PC-9 (cell line): ENCODE measurements at regions not wholly inside any gene's neighbourhood (a gene's known extent, or its start where the extent isn't known, plus 50 kb on each side); places are given as distances from the start of the nearest gene placed in this dataset.

Source experiments
- BruUV-seq: library from RNA; stranded (reverse); fragments of 400-500 nt; replicated peaks from 2 replicates; lab custom pipeline; 2021; lab: Mats Ljungman, UMichigan
- CTCF ChIA-PET: fragments of 300-600 bp; sonication (Branson Sonifier 250); formaldehyde crosslinking; loops from one replicate; lab custom pipeline; 2022; ENCODE audit warnings: antibody characterized with exemption; lab: Charles Lee
- POLR2A ChIA-PET: fragments of 300-600 bp; sonication (Branson Sonifier 250); formaldehyde crosslinking; loops from one replicate; lab custom pipeline; 2022; ENCODE audit warnings: antibody characterized with exemption; ENCODE audit not compliant: unreplicated experiment; lab: Charles Lee
- DNase-seq, 2 experiments: peaks; one replicate each; pipeline versions ENCODE4 v3.0.0 to v3.0.0-alpha.2; 2015 to 2022; ENCODE audit warnings: mixed read lengths in 1 of 2
- H2AFZ ChIP-seq: fragments of 200-600 bp; sonication (generic); 2 replicates; pipeline ENCODE4 v1.8.1; 2017; ENCODE audit warnings: antibody characterized with exemption
- H3F3A ChIP-seq: fragments of 200-600 bp; sonication (generic); 2 replicates; pipeline ENCODE4 v1.8.1; 2017; ENCODE audit warnings: antibody characterized with exemption, mild to moderate bottlenecking, low read depth; ENCODE audit not compliant: insufficient read depth
- H3K27ac ChIP-seq: fragments of 200-600 bp; sonication (generic); 2 replicates; pipeline ENCODE4 v1.6.1; 2016; ENCODE audit warnings: mixed run types
- H3K27me3 ChIP-seq: fragments of 200-600 bp; sonication (generic); 2 replicates; pipeline ENCODE4 v1.6.1; 2016; ENCODE audit warnings: low read depth, mixed run types; ENCODE audit not compliant: insufficient read depth
- H3K36me3 ChIP-seq: fragments of 200-600 bp; sonication (generic); 2 replicates; pipeline ENCODE4 v1.6.1; 2016; ENCODE audit warnings: low read depth, mixed run types
- H3K4me1 ChIP-seq: fragments of 200-600 bp; sonication (generic); replicated peaks from 2 replicates; pipeline ENCODE4 v1.6.1; 2016; ENCODE audit warnings: mixed run types; ENCODE audit not compliant: insufficient read depth
- H3K4me2 ChIP-seq: fragments of 200-600 bp; sonication (generic); 2 replicates; pipeline ENCODE4 v1.6.1; 2017; ENCODE audit warnings: mixed run types
- H3K4me3 ChIP-seq: fragments of 200-600 bp; sonication (generic); 2 replicates; pipeline ENCODE4 v1.6.1; 2016; ENCODE audit warnings: mixed run types
- H3K79me2 ChIP-seq: fragments of 200-600 bp; sonication (generic); 2 replicates; pipeline ENCODE4 v1.6.1; 2017; ENCODE audit warnings: low read depth, mixed run types
- H3K9me2 ChIP-seq: fragments of 200-600 bp; sonication (generic); 2 replicates; pipeline ENCODE4 v1.8.1; 2017; ENCODE audit warnings: mild to moderate bottlenecking; ENCODE audit not compliant: insufficient read depth
- H3K9me3 ChIP-seq: fragments of 200-600 bp; sonication (generic); 2 replicates; pipeline ENCODE4 v1.8.1; 2016; ENCODE audit warnings: low read depth; ENCODE audit not compliant: insufficient read depth
- H4K20me1 ChIP-seq: fragments of 200-600 bp; sonication (generic); 2 replicates; pipeline ENCODE4 v1.8.1; 2017; ENCODE audit not compliant: insufficient read depth
- EZH2 ChIP-seq: fragments of 200-600 bp; sonication (generic); IDR thresholded peaks from 2 replicates; pipeline ENCODE4 v1.8.0; 2017; ENCODE audit warnings: antibody characterized with exemption, low read depth
- intact Hi-C: fragments of 100-400 bp; cut with micrococcal nuclease; formaldehyde crosslinking; loops from one replicate; pipeline ENCODE4 v1.10.0; 2022; ENCODE audit not compliant: unreplicated experiment
- TF ChIP-seq, protein P1 (sequence below): fragments of 200-600 bp; sonication (generic); conservative IDR thresholded peaks from 2 replicates; pipeline ENCODE4 v1.6.1; 2017; ENCODE audit warnings: mixed run types, antibody characterized with exemption, mild to moderate bottlenecking, moderate library complexity

DNA sequence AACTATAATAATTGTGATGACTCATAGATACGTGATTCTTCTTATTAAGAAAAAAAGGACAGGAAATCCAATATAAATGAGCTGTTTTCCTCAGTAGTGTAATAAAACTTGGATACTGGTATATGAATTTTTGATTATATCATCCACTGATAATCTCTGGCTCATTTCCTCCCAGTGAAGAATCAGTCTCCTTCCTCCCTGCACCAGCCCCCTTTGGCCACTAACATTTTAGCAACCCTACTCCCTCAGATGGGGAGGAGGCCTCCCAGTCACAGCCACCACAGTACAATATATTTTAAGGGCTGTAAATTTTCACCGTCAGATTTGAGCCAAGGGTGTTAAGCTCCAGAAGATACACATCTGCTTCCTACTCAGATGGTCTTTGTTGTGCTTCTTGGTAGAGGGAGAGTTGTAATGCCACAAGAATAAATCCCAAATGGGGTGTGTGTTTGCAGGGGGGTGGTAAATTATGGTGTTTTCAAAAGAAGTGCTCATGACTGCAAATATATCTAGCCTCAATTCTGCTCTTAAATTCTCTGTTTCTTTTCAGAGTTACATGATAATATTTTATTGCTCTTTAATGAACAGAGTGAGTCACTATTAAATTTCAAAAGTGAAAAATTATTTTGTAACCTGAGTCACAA, 153.5 kb downstream of the HLX start:
- no peaks in the 10 kb centered on the region for H3K79me2 ChIP-seq
- peaks cover 14% of the 10 kb centered on the region for H3F3A ChIP-seq
- H3K4me1 ChIP-seq = peaks cover 14% of the 10 kb centered on the region
- H3K9me2 ChIP-seq = no peaks in the 10 kb centered on the region
- H3K27ac ChIP-seq = no peak overlapping the region
- no peak for DNase-seq
- H3K4me3 ChIP-seq = no peak overlapping the region
- intact Hi-C loops = no loop called here
- CTCF ChIA-PET = no interaction called here
- BruUV-seq = no TSS peak
- POLR2A ChIA-PET = interaction anchor here (0.6 kb wide), 1 partner anchor 120 kb away, joined by 5 read pairs; no protein-coding TSS in a partner anchor
- TF ChIP-seq, protein P1, sequence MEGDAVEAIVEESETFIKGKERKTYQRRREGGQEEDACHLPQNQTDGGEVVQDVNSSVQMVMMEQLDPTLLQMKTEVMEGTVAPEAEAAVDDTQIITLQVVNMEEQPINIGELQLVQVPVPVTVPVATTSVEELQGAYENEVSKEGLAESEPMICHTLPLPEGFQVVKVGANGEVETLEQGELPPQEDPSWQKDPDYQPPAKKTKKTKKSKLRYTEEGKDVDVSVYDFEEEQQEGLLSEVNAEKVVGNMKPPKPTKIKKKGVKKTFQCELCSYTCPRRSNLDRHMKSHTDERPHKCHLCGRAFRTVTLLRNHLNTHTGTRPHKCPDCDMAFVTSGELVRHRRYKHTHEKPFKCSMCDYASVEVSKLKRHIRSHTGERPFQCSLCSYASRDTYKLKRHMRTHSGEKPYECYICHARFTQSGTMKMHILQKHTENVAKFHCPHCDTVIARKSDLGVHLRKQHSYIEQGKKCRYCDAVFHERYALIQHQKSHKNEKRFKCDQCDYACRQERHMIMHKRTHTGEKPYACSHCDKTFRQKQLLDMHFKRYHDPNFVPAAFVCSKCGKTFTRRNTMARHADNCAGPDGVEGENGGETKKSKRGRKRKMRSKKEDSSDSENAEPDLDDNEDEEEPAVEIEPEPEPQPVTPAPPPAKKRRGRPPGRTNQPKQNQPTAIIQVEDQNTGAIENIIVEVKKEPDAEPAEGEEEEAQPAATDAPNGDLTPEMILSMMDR = no peak
- TF ChIP-seq EZH2 = no peak
- H3K27me3 ChIP-seq = no peaks in the 10 kb centered on the region
- no peak overlapping the region for H2AFZ ChIP-seq
- H3K36me3 ChIP-seq = no peaks in the 10 kb centered on the region
- no peaks in the 10 kb centered on the region for H4K20me1 ChIP-seq
- no peak overlapping the region for H3K4me2 ChIP-seq
- H3K9me3 ChIP-seq = no peaks in the 10 kb centered on the region

DNA sequence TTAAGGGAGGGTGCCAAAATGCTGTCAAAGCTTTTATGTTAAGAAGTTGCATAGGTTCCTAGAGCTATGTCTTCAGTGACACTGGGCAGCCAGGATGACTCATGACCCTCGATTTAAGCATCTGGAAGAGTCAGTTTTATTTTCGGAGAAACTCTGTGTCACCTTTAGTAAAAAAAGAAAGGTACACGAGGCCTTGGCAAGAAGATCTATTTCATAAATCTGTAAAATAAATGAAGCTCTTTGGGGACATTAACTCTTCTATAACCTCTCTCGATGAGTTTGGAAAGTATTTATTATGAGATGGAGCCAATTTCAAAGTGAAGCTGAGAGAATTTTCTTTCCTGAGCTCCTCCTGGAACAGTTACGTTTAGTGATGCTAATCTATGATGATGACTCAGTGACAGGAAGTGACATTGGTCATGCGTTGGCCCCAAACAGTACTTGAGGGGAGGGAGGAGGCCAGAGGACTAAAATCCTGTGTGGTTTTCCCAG, 156.5 kb downstream of the HLX start:
- POLR2A ChIA-PET = no interaction called here
- Histone ChIP-seq H3K27me3 (no peaks in the 10 kb centered on the region), H3F3A (peaks cover 14% of the 10 kb centered on the region), H3K9me3 (no peaks in the 10 kb centered on the region), H3K27ac (peak overlapping the region; percentile 72), H3K4me3 (peak overlapping the region; percentile 40; the same call in 1 of the 2 replicates), H2AFZ (0 out of 2 replicates have a peak overlapping the region, but pooled peaks have one; percentile 23), H3K4me2 (peak overlapping the region; percentile 68), H3K4me1 (peaks cover 14% of the 10 kb centered on the region), H3K9me2 (no peaks in the 10 kb centered on the region), H3K36me3 (no peaks in the 10 kb centered on the region), H3K79me2 (no peaks in the 10 kb centered on the region), H4K20me1 (no peaks in the 10 kb centered on the region)
- peak; percentile 36 to 53 for DNase-seq
- BruUV-seq = no TSS peak
- TF ChIP-seq, protein P1 = no peak
- no peak for TF ChIP-seq EZH2
- CTCF ChIA-PET = interaction anchor here (0.6 kb wide), 1 partner anchor 157 kb away, joined by 5 read pairs; the partner anchor contains the start of gene HLX
- intact Hi-C loops = loop anchor here (5.0 kb wide), 2 partner anchors 302 to 402 kb away; no protein-coding TSS in a partner anchor

DNA sequence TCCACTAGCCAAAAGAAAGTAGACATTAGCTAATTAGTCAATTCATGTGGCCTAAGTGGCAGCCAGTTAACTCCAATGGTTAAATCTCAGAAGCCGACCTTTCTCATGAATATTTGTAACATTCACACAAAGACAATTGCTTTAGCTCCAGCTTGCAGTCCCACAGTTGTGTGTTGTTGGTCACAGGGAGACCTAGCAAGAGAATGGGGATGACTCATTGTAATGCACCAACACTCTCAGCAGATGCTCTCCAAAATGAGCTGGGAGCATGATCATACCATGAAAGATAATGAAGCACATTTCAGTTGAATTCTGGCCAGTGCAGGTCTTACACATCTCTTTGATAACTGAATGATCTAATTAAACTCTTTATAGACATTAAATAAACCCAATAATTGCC, 160.4 kb downstream of the HLX start:
- no peak overlapping the region for H3K27ac ChIP-seq
- no peaks in the 10 kb centered on the region for H3K9me2 ChIP-seq
- H3K79me2 ChIP-seq = no peaks in the 10 kb centered on the region
- H3K36me3 ChIP-seq = no peaks in the 10 kb centered on the region
- no TSS peak for BruUV-seq
- H3K9me3 ChIP-seq = no peaks in the 10 kb centered on the region
- DNase-seq = no peak
- peaks cover 14% of the 10 kb centered on the region for H3K4me1 ChIP-seq
- intact Hi-C loops = loop anchor here (5.0 kb wide), 2 partner anchors 298 to 398 kb away; no protein-coding TSS in a partner anchor
- H2AFZ ChIP-seq = no peak overlapping the region
- H3F3A ChIP-seq = peaks cover 14% of the 10 kb centered on the region
- POLR2A ChIA-PET = no interaction called here
- no peak overlapping the region for H3K4me3 ChIP-seq
- no peak overlapping the region for H3K4me2 ChIP-seq
- H4K20me1 ChIP-seq = no peaks in the 10 kb centered on the region
- no peaks in the 10 kb centered on the region for H3K27me3 ChIP-seq
- TF ChIP-seq EZH2 = no peak
- TF ChIP-seq, protein P1 = no peak
- CTCF ChIA-PET = no interaction called here
